HG03103 (cell line): ENCODE measurements at regions not wholly inside any gene's neighbourhood (a gene's known extent, or its start where the extent isn't known, plus 50 kb on each side); places are given as distances from the start of the nearest gene placed in this dataset.
"Not testable (repeated sequence)": the region's sequence is repeated elsewhere in the genome, so short reads cannot be mapped to it uniquely, and the experiment has no call there.

Experiments
- ATAC-seq: cut with Tn5 transposase; IDR thresholded peaks from one replicate; pipeline ENCODE4 v1.9.1; 2021; ENCODE audit warnings: low read depth; ENCODE audit not compliant: unreplicated experiment

- ATAC-seq = peak; percentile 53
Observed at GRCh38 chr6:144353871-144354314, 68.8 kb downstream of the UTRN start.

- ATAC-seq = no peak
Observed at GRCh38 chr6:144359783-144360182, 74.6 kb downstream of the UTRN start.

GRCh38 chr6:144360401-144360800 is 75.3 kb downstream of the UTRN start:
- no peak for ATAC-seq

- ATAC-seq = no peak
Observed at GRCh38 chr6:144361016-144361415, 75.9 kb downstream of the UTRN start.

- ATAC-seq = no peak
Observed at GRCh38 chr6:144362042-144363018, 77.2 kb downstream of the UTRN start.

- no peak for ATAC-seq
Observed at GRCh38 chr6:144364208-144364720, 79.1 kb downstream of the UTRN start.

GRCh38 chr6:144364782-144365181 is 79.6 kb downstream of the UTRN start:
- no peak for ATAC-seq

GRCh38 chr6:144365271-144365670 is 80.1 kb downstream of the UTRN start:
- no peak for ATAC-seq

GRCh38 chr6:144369696-144370095 is 84.6 kb downstream of the UTRN start:
- not testable (repeated sequence) for ATAC-seq

GRCh38 chr6:144372116-144372515 is 87.0 kb downstream of the UTRN start:
- ATAC-seq = no peak

GRCh38 chr6:144372611-144373594 is 87.8 kb downstream of the UTRN start:
- no peak for ATAC-seq

- ATAC-seq = not testable (repeated sequence)
Observed at GRCh38 chr6:144374525-144374924, 89.4 kb downstream of the UTRN start.

- no peak for ATAC-seq
Observed at GRCh38 chr6:144377586-144378210, 92.6 kb downstream of the UTRN start.

- no peak for ATAC-seq
Observed at GRCh38 chr6:144378437-144378836, 93.3 kb downstream of the UTRN start.

GRCh38 chr6:144379356-144379755 is 94.2 kb downstream of the UTRN start:
- ATAC-seq = no peak

- ATAC-seq = not testable (repeated sequence)
Observed at GRCh38 chr6:144381499-144381898, 96.4 kb downstream of the UTRN start.

- no peak for ATAC-seq
Observed at GRCh38 chr6:144383336-144383735, 98.2 kb downstream of the UTRN start.

- ATAC-seq = no peak
Observed at GRCh38 chr6:144384427-144384826, 99.3 kb downstream of the UTRN start.

- ATAC-seq = not testable (repeated sequence)
Observed at GRCh38 chr6:144389474-144389873, 104.3 kb downstream of the UTRN start.

GRCh38 chr6:144390202-144390601 is 105.1 kb downstream of the UTRN start:
- ATAC-seq = no peak
